GM20431 (cell line): ENCODE measurements at regions not wholly inside any gene's neighbourhood (a gene's known extent, or its start where the extent isn't known, plus 50 kb on each side); places are given as distances from the start of the nearest gene placed in this dataset.

Experiments
- in situ Hi-C: fragments of 300-500 bp; cut with MseI, MboI; formaldehyde crosslinking; loops from one replicate; pipeline ENCODE4 v1.15.0; 2020; ENCODE audit warnings: low sequenced_read_pairs; ENCODE audit not compliant: unreplicated experiment

GRCh38 chr14:65267856-65268255 is 144.7 kb upstream of the FUT8 start:
- in situ Hi-C loops = loop anchor here (25.0 kb wide), 1 partner anchor 569 kb away; no protein-coding TSS in a partner anchor

DNA sequence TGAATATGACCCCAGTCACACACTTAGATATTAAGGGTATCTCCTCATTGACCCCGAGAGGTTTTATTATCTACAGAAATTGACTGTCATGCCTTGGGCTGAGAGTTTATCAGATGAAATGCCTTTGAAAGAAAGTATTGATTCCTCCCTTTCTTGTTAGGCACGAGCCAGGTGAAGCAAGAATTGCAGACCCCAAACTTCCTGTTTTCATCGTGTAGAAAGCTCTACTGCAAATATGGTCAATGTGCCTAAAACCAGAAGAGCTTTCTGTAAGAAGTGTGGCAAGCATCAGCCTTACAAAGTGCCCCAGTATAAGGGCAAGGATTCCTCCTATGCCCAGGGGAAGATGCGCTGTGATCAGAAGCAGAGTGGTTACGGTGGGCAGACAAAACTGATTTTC is 143.9 kb upstream of the FUT8 start:
- in situ Hi-C loops = loop anchor here (25.0 kb wide), 1 partner anchor 569 kb away; no protein-coding TSS in a partner anchor

DNA sequence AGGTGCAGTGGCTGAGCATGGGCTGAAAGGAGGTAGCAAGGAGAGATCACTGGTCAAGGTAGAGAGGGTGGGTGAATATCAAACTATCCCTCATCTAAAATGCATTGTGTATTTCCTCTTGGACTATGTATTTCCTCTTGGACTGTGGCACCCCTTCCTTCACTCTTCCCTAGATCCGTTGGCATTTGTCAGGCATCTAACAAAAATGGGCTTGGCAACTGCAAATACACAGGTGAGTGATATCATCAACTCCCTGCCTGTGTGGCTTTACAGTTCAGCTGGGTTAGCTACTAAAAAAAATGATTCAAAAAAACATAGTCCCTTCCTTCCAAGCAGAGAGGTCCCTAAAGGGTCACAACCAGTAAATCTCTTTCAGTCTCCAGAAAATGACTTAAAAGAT is 142.8 kb upstream of the FUT8 start:
- in situ Hi-C loops = loop anchor here (25.0 kb wide), 1 partner anchor 568 kb away; no protein-coding TSS in a partner anchor

DNA sequence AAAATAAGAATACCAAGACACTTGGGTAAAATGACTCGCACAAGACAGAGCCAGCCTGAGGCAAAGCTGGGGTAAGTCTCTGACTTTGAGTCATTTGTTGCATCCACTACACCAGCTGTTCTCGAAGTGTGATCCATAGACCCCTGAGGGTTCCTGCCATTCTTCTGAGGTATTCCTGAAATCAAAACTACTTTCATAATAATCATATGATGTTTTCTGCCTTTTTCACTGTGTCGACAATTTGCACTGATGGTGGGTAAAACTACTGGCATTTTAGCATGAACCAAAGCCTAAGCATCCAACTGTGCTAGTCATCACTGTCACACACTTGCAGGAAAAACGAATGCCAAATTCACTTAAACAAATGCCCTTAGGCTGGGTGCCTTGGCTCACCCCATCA is 135.5 kb upstream of the FUT8 start:
- in situ Hi-C loops = no loop called here

GRCh38 chr14:65277580-65278270 is 134.8 kb upstream of the FUT8 start:
- in situ Hi-C loops = no loop called here

GRCh38 chr14:65278589-65278988 is 133.9 kb upstream of the FUT8 start:
- in situ Hi-C loops = no loop called here

- in situ Hi-C loops = no loop called here
These were observed 133.0 kb upstream of the FUT8 start for GRCh38 chr14:65279510-65279909.

GRCh38 chr14:65279958-65280357 is 132.6 kb upstream of the FUT8 start:
- in situ Hi-C loops = no loop called here

- in situ Hi-C loops = no loop called here
These were observed 131.9 kb upstream of the FUT8 start for GRCh38 chr14:65280653-65281052.

- in situ Hi-C loops = no loop called here
These were observed 130.3 kb upstream of the FUT8 start for GRCh38 chr14:65281991-65282895.

- in situ Hi-C loops = no loop called here
These were observed 129.7 kb upstream of the FUT8 start for GRCh38 chr14:65282896-65283253.

GRCh38 chr14:65286443-65286842 is 126.1 kb upstream of the FUT8 start:
- in situ Hi-C loops = no loop called here

- in situ Hi-C loops = no loop called here
These were observed 125.0 kb upstream of the FUT8 start for GRCh38 chr14:65287264-65288131.

GRCh38 chr14:65290830-65291229 is 121.7 kb upstream of the FUT8 start:
- in situ Hi-C loops = no loop called here

- in situ Hi-C loops = no loop called here
These were observed 121.0 kb upstream of the FUT8 start for GRCh38 chr14:65291531-65291930.

DNA sequence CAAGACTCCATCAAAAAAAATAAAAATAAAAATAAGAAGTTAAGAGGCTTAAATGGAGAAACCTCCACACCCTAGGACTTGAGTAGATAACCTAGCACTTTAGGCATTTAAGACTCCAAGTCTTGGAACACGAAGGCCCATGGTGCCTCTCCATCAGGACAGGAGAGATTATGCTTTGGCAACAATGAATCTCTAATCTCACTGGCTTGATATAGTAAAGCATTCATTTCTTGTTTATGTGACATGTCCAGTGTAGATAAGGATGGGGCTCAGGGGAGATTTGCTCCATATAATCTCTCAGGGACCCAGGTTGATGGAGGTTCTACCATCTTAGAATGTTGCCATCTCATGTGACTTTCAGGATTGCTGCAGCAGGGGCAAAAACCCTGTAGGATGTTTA is 117.7 kb upstream of the FUT8 start:
- in situ Hi-C loops = no loop called here

- in situ Hi-C loops = no loop called here
These were observed 116.1 kb upstream of the FUT8 start for GRCh38 chr14:65296402-65296801.

GRCh38 chr14:65296876-65297275 is 115.7 kb upstream of the FUT8 start:
- in situ Hi-C loops = no loop called here

GRCh38 chr14:65297744-65298143 is 114.8 kb upstream of the FUT8 start:
- in situ Hi-C loops = no loop called here

- in situ Hi-C loops = no loop called here
These were observed 112.7 kb upstream of the FUT8 start for GRCh38 chr14:65299826-65300225.
